ENCODE measurements at regions not wholly inside any gene's neighbourhood (a gene's known extent, or its start where the extent isn't known, plus 50 kb on each side); places are given as distances from the start of the nearest gene placed in this dataset.
"Not testable (repeated sequence)": the region's sequence is repeated elsewhere in the genome, so short reads cannot be mapped to it uniquely, and the experiment has no call there.

GRCh38 chr2:111367080-111367479 is 246.4 kb downstream of the BCL2L11 start:
- not testable (repeated sequence) for TF ChIP-seq POLR2A, CTCF (IDR thresholded peaks at IDR 0.05)

Measured in Peyer's patch (tissue), 4 donors.